ENCODE measurements at regions not wholly inside any gene's neighbourhood (a gene's known extent, or its start where the extent isn't known, plus 50 kb on each side); places are given as distances from the start of the nearest gene placed in this dataset.

- TF ChIP-seq CTCF (conservative IDR thresholded peaks at IDR 0.05; ENCODE audit: low read depth, low read length) (no peak), EZH2 (IDR thresholded peaks at IDR 0.05; ENCODE audit: borderline replicate concordance, low read depth, low read length, poor library complexity, severe bottlenecking) (no peak)
Observed at GRCh38 chr1:2859219-2859880, 57.9 kb upstream of the TTC34 start.
